ENCODE measurements at regions not wholly inside any gene's neighbourhood (a gene's known extent, or its start where the extent isn't known, plus 50 kb on each side); places are given as distances from the start of the nearest gene placed in this dataset.

GRCh38 chrX:110588164-110588563 lies 207.5 kb downstream of the CHRDL1 start:
- TF ChIP-seq EZH2 (IDR thresholded peaks at IDR 0.05; ENCODE audit: low read length): no peak
- no peak for TF ChIP-seq CTCF (optimal IDR thresholded peaks at IDR 0.05 in 1 of 3, IDR thresholded peaks at IDR 0.05 in 1 of 3, conservative IDR thresholded peaks at IDR 0.05 in 1 of 3; ENCODE audit: extremely low read depth in 1 of 3, insufficient read depth in 2 of 3, low read length in 3 of 3)

All from keratinocyte (primary cell).